ENCODE measurements at regions not wholly inside any gene's neighbourhood (a gene's known extent, or its start where the extent isn't known, plus 50 kb on each side); places are given as distances from the start of the nearest gene placed in this dataset.

GRCh38 chr2:17056236-17056635 lies 390.6 kb upstream of the CYRIA start:
- no peaks in the 10 kb centered on the region for H3K9me3 Mint-ChIP-seq
- Histone ChIP-seq H3K4me3 (no peak overlapping the region), H4K20me1 (replicated peaks; ENCODE audit: insufficient read depth) (no peaks in the 10 kb centered on the region), H3K4me1 (ENCODE audit: insufficient read depth) (peaks cover 29% of the 10 kb centered on the region; the same call in 1 of the 2 replicates), H3K79me2 (replicated peaks; ENCODE audit: insufficient read depth) (no peaks in the 10 kb centered on the region), H3K27me3 (ENCODE audit: insufficient read depth) (no peaks in the 10 kb centered on the region), H3K9me2 (ENCODE audit: insufficient read depth) (no peaks in the 10 kb centered on the region), H3K4me2 (no peak overlapping the region), H3K36me3 (ENCODE audit: insufficient read depth) (no peaks in the 10 kb centered on the region), H3F3A (replicated peaks; ENCODE audit: low read depth) (no peaks in the 10 kb centered on the region), H3K27ac (ENCODE audit: low read depth) (0 out of 2 replicates have a peak overlapping the region, but pooled peaks have one; percentile 15), H2AFZ (peak overlapping the region; percentile 92; the same call in 1 of the 2 replicates)
- H3K27ac Mint-ChIP-seq = peak overlapping the region; percentile 46
- H3K27me3 Mint-ChIP-seq (ENCODE audit: insufficient read depth, low read depth, poor library complexity) = no peaks in the 10 kb centered on the region
- peak; percentile 21 for DNase-seq (ENCODE audit: low spot score)
- ATAC-seq = peak; percentile 67
- no peak for TF ChIP-seq ETS1 (IDR thresholded peaks at IDR 0.05)
- no peak for TF ChIP-seq ZNF462 (CRISPR knock-in tag; IDR thresholded peaks at IDR 0.05)
- TF ChIP-seq JUNB (IDR thresholded peaks at IDR 0.05; ENCODE audit: unreplicated experiment) = no peak
- TF ChIP-seq ZNF331 (CRISPR knock-in tag; IDR thresholded peaks at IDR 0.05; ENCODE audit: low read depth) = no peak
- no peak for TF ChIP-seq CREB1 (CRISPR knock-in tag; IDR thresholded peaks at IDR 0.05; ENCODE audit: low read depth)
- TF ChIP-seq REST (IDR thresholded peaks at IDR 0.05; ENCODE audit: unreplicated experiment) = no peak
- TF ChIP-seq STAT1 (IDR thresholded peaks at IDR 0.05; ENCODE audit: unreplicated experiment) = no peak
- no peak for TF ChIP-seq CTCF (conservative IDR thresholded peaks at IDR 0.05; ENCODE audit: low read depth in 2 of 2)
- no peak for TF ChIP-seq POLR2AphosphoS5 (IDR thresholded peaks at IDR 0.05; ENCODE audit: low read depth)
- no peak for TF ChIP-seq EZH2phosphoT487 (IDR thresholded peaks at IDR 0.05; ENCODE audit: unreplicated experiment)
- no peak for TF ChIP-seq NANOG (IDR thresholded peaks at IDR 0.05; ENCODE audit: borderline replicate concordance)
- no peak for TF ChIP-seq ZNF114 (CRISPR knock-in tag; IDR thresholded peaks at IDR 0.05)
- TF ChIP-seq EZH2 (IDR thresholded peaks at IDR 0.05; ENCODE audit: low read depth, unreplicated experiment) = no peak
- no peaks in the 10 kb centered on the region for H3K36me3 Mint-ChIP-seq (ENCODE audit: low read depth)
- no peak overlapping the region for H3K4me3 Mint-ChIP-seq
- peaks cover 35% of the 10 kb centered on the region for H3K4me1 Mint-ChIP-seq

All from GM23338 (cell line).